Neuronal stem cell (in vitro differentiated cells): ENCODE measurements at regions not wholly inside any gene's neighbourhood (a gene's known extent, or its start where the extent isn't known, plus 50 kb on each side); places are given as distances from the start of the nearest gene placed in this dataset.
"Not testable (repeated sequence)": the region's sequence is repeated elsewhere in the genome, so short reads cannot be mapped to it uniquely, and the experiment has no call there.

ENCODE experiments used
- DNase-seq: peaks from one replicate; pipeline ENCODE4 v3.0.0-alpha.2; 2013; ENCODE audit warnings: low spot score
- H2AFZ ChIP-seq: one replicate; pipeline ENCODE4 v1.6.1; 2013; ENCODE audit warnings: mild to moderate bottlenecking, low read length, inconsistent platforms
- H2AK5ac ChIP-seq: 2 replicates; pipeline ENCODE4 v1.6.1; 2013; ENCODE audit warnings: low read depth, mild to moderate bottlenecking, inconsistent platforms, low read length, moderate library complexity, mixed read lengths
- H2BK120ac ChIP-seq: 2 replicates; pipeline ENCODE4 v1.6.1; 2013; ENCODE audit warnings: low read depth, mild to moderate bottlenecking, inconsistent platforms, low read length, moderate library complexity, mixed read lengths
- H2BK12ac ChIP-seq: one replicate; pipeline ENCODE4 v1.6.1; 2013; ENCODE audit warnings: low read length, inconsistent platforms
- H2BK15ac ChIP-seq: 2 replicates; pipeline ENCODE4 v1.6.1; 2013; ENCODE audit warnings: mild to moderate bottlenecking, low read length, inconsistent platforms, mixed read lengths
- H2BK5ac ChIP-seq: one replicate; pipeline ENCODE4 v1.6.1; 2013; ENCODE audit warnings: inconsistent platforms, mild to moderate bottlenecking, low read length, moderate library complexity
- H3K14ac ChIP-seq: one replicate; pipeline ENCODE4 v1.6.1; 2013; ENCODE audit warnings: low read length, inconsistent platforms
- H3K18ac ChIP-seq: 2 replicates; pipeline ENCODE4 v1.6.1; 2013; ENCODE audit warnings: low read length, inconsistent platforms
- H3K23ac ChIP-seq: 2 replicates; pipeline ENCODE4 v1.6.1; 2013; ENCODE audit warnings: low read depth, mild to moderate bottlenecking, mixed read lengths, low read length, inconsistent platforms; ENCODE audit not compliant: poor library complexity
- H3K27ac ChIP-seq: replicated peaks from 3 replicates; pipeline ENCODE4 v1.5.1; 2013; ENCODE audit warnings: low read length, inconsistent platforms
- H3K27me3 ChIP-seq, 3 experiments: 2 replicates each; pipeline ENCODE4 v1.6.1; 2013; ENCODE audit warnings: low read length in 3 of 3, mild to moderate bottlenecking in 2 of 3, inconsistent platforms in 1 of 3, low read depth in 1 of 3, mixed read lengths in 1 of 3, moderate library complexity in 1 of 3; ENCODE audit not compliant: control insufficient read depth in 3 of 3, insufficient read depth in 3 of 3
- H3K36me3 ChIP-seq, 2 donors: replicated peaks in 1 of 2; 2 replicates each; pipeline ENCODE4 v1.6.1; 2013; ENCODE audit warnings: low read length in 2 of 2; ENCODE audit not compliant: control insufficient read depth in 2 of 2, insufficient read depth in 2 of 2
- H3K4ac ChIP-seq: 2 replicates; pipeline ENCODE4 v1.6.1; 2013; ENCODE audit warnings: inconsistent platforms, mild to moderate bottlenecking, low read length, moderate library complexity
- H3K4me1 ChIP-seq, 2 donors: 1 replicate in 1 of 2; 2 replicates in 1 of 2; pipeline ENCODE4 v1.6.1; 2013; ENCODE audit warnings: low read length in 2 of 2, low read depth in 1 of 2; ENCODE audit not compliant: control insufficient read depth in 2 of 2, insufficient read depth in 1 of 2
- H3K4me2 ChIP-seq: one replicate; pipeline ENCODE4 v1.6.1; 2013; ENCODE audit warnings: mild to moderate bottlenecking, low read length, inconsistent platforms; ENCODE audit not compliant: insufficient read depth, poor library complexity, severe bottlenecking
- H3K4me3 ChIP-seq, 2 donors: 2 replicates each; pipeline ENCODE4 v1.5.1; 2013; ENCODE audit warnings: low read length in 2 of 2, mild to moderate bottlenecking in 2 of 2, inconsistent platforms in 1 of 2, moderate library complexity in 1 of 2
- H3K79me1 ChIP-seq: one replicate; pipeline ENCODE4 v1.6.1; 2013; ENCODE audit warnings: low read depth, mild to moderate bottlenecking, inconsistent platforms, low read length, moderate library complexity
- H3K9ac ChIP-seq: one replicate; pipeline ENCODE4 v1.6.1; 2013; ENCODE audit warnings: mild to moderate bottlenecking, low read depth, low read length, inconsistent platforms; ENCODE audit not compliant: poor library complexity
- H3K9me3 ChIP-seq, 2 donors: replicated peaks in 1 of 2; 2 replicates each; pipeline versions ENCODE3 to v1.6.1; 2013; ENCODE audit warnings: low read length in 2 of 2, mild to moderate bottlenecking in 2 of 2, inconsistent platforms in 1 of 2, low read depth in 1 of 2, mixed read lengths in 1 of 2, moderate library complexity in 1 of 2; ENCODE audit not compliant: control insufficient read depth in 2 of 2, insufficient read depth in 1 of 2
- H4K8ac ChIP-seq: one replicate; pipeline ENCODE4 v1.6.1; 2013; ENCODE audit warnings: low read depth, mild to moderate bottlenecking, inconsistent platforms, low read length, moderate library complexity
- H4K91ac ChIP-seq: one replicate; pipeline ENCODE4 v1.6.1; 2013; ENCODE audit warnings: low read length, low read depth, mild to moderate bottlenecking, inconsistent platforms; ENCODE audit not compliant: poor library complexity
- WGBS, 2 donors: extraction: QIAGEN DNeasy Blood & Tissue Kit; methylation state at CpG; one replicate each; pipeline ENCODE4 v1.1.7; 2013; ENCODE audit warnings: missing lambda C conversion rate in 2 of 2, mixed read lengths in 1 of 2; ENCODE audit not compliant: insufficient read length in 2 of 2, insufficient replicate concordance in 1 of 2; ENCODE audit errors: extremely low coverage in 2 of 2; 5-methylcytosine and 5-hydroxymethylcytosine counted together

DNA sequence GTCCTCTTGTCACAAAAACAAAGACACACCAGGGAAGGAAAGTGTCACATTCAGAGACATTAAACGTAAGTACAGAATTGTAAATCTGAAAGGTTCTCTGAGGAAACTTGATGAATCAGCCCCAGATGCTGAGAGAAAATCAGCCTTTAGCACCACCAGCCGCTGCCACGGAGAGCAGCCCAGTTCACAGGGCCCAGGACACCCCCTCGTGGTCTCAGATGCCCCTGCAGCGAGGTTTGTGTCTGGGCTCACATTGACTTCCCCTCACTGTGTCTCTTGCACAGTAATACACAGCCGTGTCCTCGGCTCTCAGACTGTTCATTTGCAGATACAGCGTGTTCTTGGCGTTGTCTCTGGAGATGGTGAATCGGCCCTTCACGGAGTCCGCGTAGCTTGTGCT is 1283.8 kb downstream of the TMEM121 start:
- H2AFZ ChIP-seq, H3K4me1 ChIP-seq, H3K9ac ChIP-seq, H2BK15ac ChIP-seq, H3K36me3 ChIP-seq, H3K14ac ChIP-seq, H2BK120ac ChIP-seq, H3K4ac ChIP-seq, DNase-seq, H2BK12ac ChIP-seq, H3K23ac ChIP-seq, H3K4me3 ChIP-seq, H3K79me1 ChIP-seq, H4K8ac ChIP-seq, H3K27me3 ChIP-seq, H2BK5ac ChIP-seq, H3K27ac ChIP-seq, H3K4me2 ChIP-seq, H2AK5ac ChIP-seq, H3K18ac ChIP-seq, H4K91ac ChIP-seq: not testable (repeated sequence)
- H3K9me3 ChIP-seq, result peaks cover 0 to 30% of the 10 kb centered on the region in 2 donors
- no CpG with 5 or more reads among the region's 13 CpGs for WGBS, 2 donors

- Histone ChIP-seq H2BK120ac (no peak overlapping the region), H4K91ac (no peak overlapping the region), H3K9ac (no peak overlapping the region), H3K79me1 (no peaks in the 10 kb centered on the region), H4K8ac (no peak overlapping the region), H3K27ac (no peak overlapping the region), H3K27me3 (no peaks in the 10 kb centered on the region), H3K23ac (no peak overlapping the region), H3K14ac (no peak overlapping the region), H3K4me1 (no peaks in the 10 kb centered on the region), H2AFZ (no peak overlapping the region), H3K4me2 (no peak overlapping the region), H3K4ac (no peak overlapping the region), H3K4me3 (no peak overlapping the region), H3K36me3 (no peaks in the 10 kb centered on the region), H3K9me3 (peaks cover 0 to 28% of the 10 kb centered on the region in 2 donors), H2BK15ac (no peak overlapping the region), H2BK12ac (no peak overlapping the region), H3K18ac (no peak overlapping the region), H2BK5ac (no peak overlapping the region), H2AK5ac (no peak overlapping the region)
- WGBS, 2 donors, result no CpG with 5 or more reads among the region's 1 CpG
- DNase-seq, result no peak
Observed at GRCh38 chr14:106811162-106811561, 1284.8 kb downstream of the TMEM121 start.

GRCh38 chr14:106812788-106813476 is 1286.5 kb downstream of the TMEM121 start:
- H2BK12ac ChIP-seq, result no peak overlapping the region
- no peak overlapping the region for H4K91ac ChIP-seq
- H3K4me1 ChIP-seq, result no peaks in the 10 kb centered on the region
- no peak for DNase-seq
- no peak overlapping the region for H3K4ac ChIP-seq
- no peak overlapping the region for H3K4me3 ChIP-seq
- WGBS, 2 donors, result no CpG with 5 or more reads among the region's 37 CpGs
- H3K18ac ChIP-seq, result no peak overlapping the region
- H2BK5ac ChIP-seq, result peak overlapping the region; percentile 90
- no peaks in the 10 kb centered on the region for H3K36me3 ChIP-seq
- H3K9ac ChIP-seq, result no peak overlapping the region
- no peak overlapping the region for H3K4me2 ChIP-seq
- no peak overlapping the region for H2AK5ac ChIP-seq
- H2BK15ac ChIP-seq, result no peak overlapping the region
- H3K14ac ChIP-seq, result no peak overlapping the region
- no peak overlapping the region for H4K8ac ChIP-seq
- H3K79me1 ChIP-seq, result no peaks in the 10 kb centered on the region
- no peak overlapping the region for H3K23ac ChIP-seq
- peaks cover 0 to 21% of the 10 kb centered on the region in 2 donors for H3K9me3 ChIP-seq
- H2AFZ ChIP-seq, result no peak overlapping the region
- H3K27me3 ChIP-seq, result no peaks in the 10 kb centered on the region
- no peak overlapping the region for H3K27ac ChIP-seq
- no peak overlapping the region for H2BK120ac ChIP-seq

GRCh38 chr14:106813477-106813823 is 1287.1 kb downstream of the TMEM121 start:
- no CpG with 5 or more reads among the region's 9 CpGs for WGBS, 2 donors

More at GRCh38 chr14:106813477-106813823, 1287.1 kb downstream of the TMEM121 start:
- no peak for DNase-seq
- Histone ChIP-seq H3K79me1 (no peaks in the 10 kb centered on the region), H3K9me3 (peaks cover 0 to 19% of the 10 kb centered on the region in 2 donors), H2BK12ac (no peak overlapping the region), H3K4me3 (no peak overlapping the region), H3K27me3 (no peaks in the 10 kb centered on the region), H4K8ac (no peak overlapping the region), H3K36me3 (no peaks in the 10 kb centered on the region), H3K18ac (no peak overlapping the region), H3K14ac (no peak overlapping the region), H2BK120ac (no peak overlapping the region), H2AK5ac (no peak overlapping the region), H2BK5ac (no peak overlapping the region), H3K23ac (no peak overlapping the region), H3K4ac (no peak overlapping the region), H2AFZ (no peak overlapping the region), H3K4me2 (no peak overlapping the region), H2BK15ac (no peak overlapping the region), H3K4me1 (no peaks in the 10 kb centered on the region), H4K91ac (no peak overlapping the region), H3K9ac (no peak overlapping the region), H3K27ac (no peak overlapping the region)
